ENCODE measurements at regions not wholly inside any gene's neighbourhood (a gene's known extent, or its start where the extent isn't known, plus 50 kb on each side); places are given as distances from the start of the nearest gene placed in this dataset.

GRCh38 chr5:98102936-98103335, 670.5 kb upstream of the RGMB start:
- Histone ChIP-seq H3K27me3 (no peaks in the 10 kb centered on the region), H3K9me3 (ENCODE audit: low read depth) (no peaks in the 10 kb centered on the region), H3K36me3 (replicated peaks; ENCODE audit: insufficient read depth, low read depth) (no peaks in the 10 kb centered on the region), H3K9me2 (replicated peaks; ENCODE audit: insufficient read depth) (no peaks in the 10 kb centered on the region), H3K4me3 (no peak overlapping the region), H2AFZ (no peak overlapping the region), H4K20me1 (ENCODE audit: insufficient read depth, poor library complexity, severe bottlenecking) (no peaks in the 10 kb centered on the region), H3K4me1 (ENCODE audit: insufficient read depth) (no peaks in the 10 kb centered on the region), H3K4me2 (no peak overlapping the region), H3K27ac (no peak overlapping the region), H3K79me2 (no peaks in the 10 kb centered on the region)
- no peak for DNase-seq (ENCODE audit: low spot score)
- WGBS (ENCODE audit: low lambda C conversion rate, missing lambda C conversion rate): 62% methylated on average over 3 of the region's 3 CpGs
- no peak for TF ChIP-seq CTCF (IDR thresholded peaks at IDR 0.05; ENCODE audit: poor library complexity)
- TF ChIP-seq EZH2phosphoT487 (IDR thresholded peaks at IDR 0.05; ENCODE audit: low read depth, severe bottlenecking, unreplicated experiment): no peak
- TF ChIP-seq EZH2 (IDR thresholded peaks at IDR 0.05; ENCODE audit: borderline replicate concordance): no peak

- no peak overlapping the region for H3K4me3 ChIP-seq
- TF ChIP-seq EZH2 (IDR thresholded peaks at IDR 0.05; ENCODE audit: borderline replicate concordance): no peak
- TF ChIP-seq EZH2phosphoT487 (IDR thresholded peaks at IDR 0.05; ENCODE audit: low read depth, severe bottlenecking, unreplicated experiment): no peak
- TF ChIP-seq CTCF (IDR thresholded peaks at IDR 0.05; ENCODE audit: poor library complexity): no peak
- DNase-seq (ENCODE audit: low spot score): no peak
Observed at GRCh38 chr5:98103807-98104206, 669.7 kb upstream of the RGMB start.

GRCh38 chr5:98104454-98105188, 668.8 kb upstream of the RGMB start:
- no peak for DNase-seq (ENCODE audit: low spot score)
- WGBS (ENCODE audit: low lambda C conversion rate, missing lambda C conversion rate): 71% methylated on average over 3 of the region's 3 CpGs
- Histone ChIP-seq H3K27ac (no peak overlapping the region), H3K27me3 (no peaks in the 10 kb centered on the region), H3K9me3 (ENCODE audit: low read depth) (no peaks in the 10 kb centered on the region), H2AFZ (no peak overlapping the region), H3K9me2 (replicated peaks; ENCODE audit: insufficient read depth) (no peaks in the 10 kb centered on the region), H3K79me2 (no peaks in the 10 kb centered on the region), H4K20me1 (ENCODE audit: insufficient read depth, poor library complexity, severe bottlenecking) (no peaks in the 10 kb centered on the region), H3K4me2 (no peak overlapping the region), H3K4me3 (no peak overlapping the region), H3K36me3 (replicated peaks; ENCODE audit: insufficient read depth, low read depth) (no peaks in the 10 kb centered on the region), H3K4me1 (ENCODE audit: insufficient read depth) (no peaks in the 10 kb centered on the region)
- no peak for TF ChIP-seq CTCF (IDR thresholded peaks at IDR 0.05; ENCODE audit: poor library complexity)
- no peak for TF ChIP-seq EZH2phosphoT487 (IDR thresholded peaks at IDR 0.05; ENCODE audit: low read depth, severe bottlenecking, unreplicated experiment)
- TF ChIP-seq EZH2 (IDR thresholded peaks at IDR 0.05; ENCODE audit: borderline replicate concordance): no peak

More at GRCh38 chr5:98103807-98104206, 669.7 kb upstream of the RGMB start:
- Histone ChIP-seq H3K36me3 (replicated peaks; ENCODE audit: insufficient read depth, low read depth) (no peaks in the 10 kb centered on the region), H3K27ac (no peak overlapping the region), H3K9me2 (replicated peaks; ENCODE audit: insufficient read depth) (no peaks in the 10 kb centered on the region), H3K27me3 (no peaks in the 10 kb centered on the region), H2AFZ (no peak overlapping the region), H4K20me1 (ENCODE audit: insufficient read depth, poor library complexity, severe bottlenecking) (no peaks in the 10 kb centered on the region), H3K79me2 (no peaks in the 10 kb centered on the region), H3K4me2 (no peak overlapping the region), H3K9me3 (ENCODE audit: low read depth) (no peaks in the 10 kb centered on the region), H3K4me1 (ENCODE audit: insufficient read depth) (no peaks in the 10 kb centered on the region)
- WGBS (ENCODE audit: low lambda C conversion rate, missing lambda C conversion rate): 83% methylated on average over 5 of the region's 5 CpGs
